ENCODE measurements at regions not wholly inside any gene's neighbourhood (a gene's known extent, or its start where the extent isn't known, plus 50 kb on each side); places are given as distances from the start of the nearest gene placed in this dataset.

- TF ChIP-seq POLR2A (IDR thresholded peaks at IDR 0.05; ENCODE audit: low read length): no peak
- no peak for TF ChIP-seq GATA1 (IDR thresholded peaks at IDR 0.05; ENCODE audit: low read depth, low read length)
Observed at GRCh38 chr4:136680271-136680670, 852.0 kb downstream of the PCDH18 start.

Measured in erythroblast (primary cell).